GM21381 (cell line): ENCODE measurements at regions not wholly inside any gene's neighbourhood (a gene's known extent, or its start where the extent isn't known, plus 50 kb on each side); places are given as distances from the start of the nearest gene placed in this dataset.

Experiments
- ATAC-seq: cut with Tn5 transposase; IDR thresholded peaks from one replicate; pipeline ENCODE4 v1.9.1; 2021; ENCODE audit warnings: mild to moderate bottlenecking, moderate library complexity; ENCODE audit not compliant: unreplicated experiment

DNA sequence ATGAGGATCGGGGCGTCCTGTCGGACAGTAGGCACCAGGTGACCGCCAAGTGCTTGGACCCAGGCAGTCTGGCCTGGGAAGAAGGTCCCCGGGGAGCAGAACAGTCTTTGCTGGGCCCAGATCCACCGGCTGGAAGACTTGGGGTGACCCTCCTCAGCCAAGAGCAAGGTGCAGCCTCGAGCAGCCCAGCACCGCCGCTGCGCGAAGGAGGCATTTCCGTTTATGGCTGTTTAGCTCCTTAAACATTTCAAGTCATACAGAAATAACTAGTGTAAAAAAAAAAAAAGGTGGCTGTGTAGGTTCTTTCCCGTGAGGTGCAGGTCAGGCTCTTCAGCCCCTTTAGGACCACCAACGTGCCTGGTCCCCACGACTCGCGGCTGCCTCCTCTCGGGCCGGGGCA is 370.2 kb downstream of the CMPK2 start:
- no peak for ATAC-seq

GRCh38 chr2:6496376-6496775 is 369.3 kb downstream of the CMPK2 start:
- ATAC-seq = no peak

DNA sequence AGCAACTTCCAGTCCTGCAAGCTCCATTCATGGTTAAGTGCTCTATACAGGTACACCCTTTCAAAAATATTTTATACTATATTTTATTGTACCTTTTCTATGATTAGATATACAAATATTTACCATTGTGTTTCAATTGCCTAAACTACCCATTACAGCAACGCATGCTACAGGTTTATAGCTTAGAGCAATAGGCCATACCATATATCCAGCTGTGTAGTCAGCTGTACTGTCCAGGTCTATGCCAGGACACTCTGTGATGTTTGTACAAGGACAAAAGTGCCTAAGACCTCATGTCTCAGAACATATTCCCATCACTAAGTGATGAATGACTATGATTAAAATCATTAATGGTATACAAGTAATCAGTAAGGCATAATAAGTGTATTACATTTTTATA is 368.7 kb downstream of the CMPK2 start:
- ATAC-seq = no peak

DNA sequence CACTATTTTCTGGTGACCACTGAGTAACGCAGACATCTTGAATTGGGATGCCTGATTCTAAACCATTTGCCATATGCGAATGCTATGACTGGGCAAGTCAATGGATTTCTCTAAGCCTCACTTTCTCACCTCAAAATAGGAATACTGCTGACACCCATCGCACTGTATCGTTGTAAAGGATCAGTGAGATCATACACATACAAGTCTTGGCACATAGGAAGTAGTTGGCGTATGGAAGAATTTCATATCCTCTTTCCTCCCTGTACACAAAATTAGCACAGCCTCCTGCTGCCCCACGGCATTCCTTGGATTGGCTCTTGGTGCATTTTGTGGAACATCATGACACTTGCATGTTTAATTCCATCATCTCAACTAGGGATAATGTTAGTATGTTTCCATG is 366.9 kb downstream of the CMPK2 start:
- ATAC-seq = no peak

DNA sequence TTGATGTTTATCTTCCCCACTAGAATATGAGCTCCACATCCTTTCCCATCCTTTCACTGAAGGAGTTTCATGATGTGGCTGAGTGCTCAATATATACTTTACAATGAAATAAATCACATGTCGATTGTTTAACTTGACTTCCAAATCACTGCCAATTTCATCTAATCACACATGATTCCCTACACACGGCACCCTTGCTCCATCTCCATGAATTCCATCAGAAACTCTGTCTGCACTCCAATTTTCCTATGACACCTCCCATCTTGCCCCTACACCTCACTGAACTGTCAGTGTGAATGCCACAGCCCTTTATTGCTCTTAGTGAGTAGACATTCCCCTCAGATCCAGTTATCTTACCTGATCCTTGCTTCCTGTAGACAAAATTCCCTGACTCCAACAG is 366.0 kb downstream of the CMPK2 start:
- ATAC-seq = no peak

GRCh38 chr2:6506361-6506794 is 359.3 kb downstream of the CMPK2 start:
- no peak for ATAC-seq

DNA sequence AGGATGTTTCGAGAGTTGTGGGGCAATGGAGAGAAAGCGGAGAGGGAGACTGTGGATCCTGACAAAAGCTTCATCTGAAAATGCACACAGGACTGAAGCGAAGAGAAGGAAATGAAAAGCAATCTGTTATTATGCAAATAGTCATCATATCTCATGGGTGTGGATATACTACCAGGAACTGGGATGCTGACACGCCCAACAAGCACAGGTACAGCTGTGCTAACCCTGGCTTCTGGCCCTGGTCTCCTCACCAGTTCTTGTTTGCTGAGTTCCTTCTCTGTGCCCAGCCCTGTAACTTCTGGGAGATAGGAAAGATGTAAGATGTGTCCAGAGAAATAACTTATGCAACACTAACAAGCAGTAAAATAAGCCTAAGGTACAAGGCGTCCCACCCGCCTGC is 358.8 kb downstream of the CMPK2 start:
- ATAC-seq = no peak

DNA sequence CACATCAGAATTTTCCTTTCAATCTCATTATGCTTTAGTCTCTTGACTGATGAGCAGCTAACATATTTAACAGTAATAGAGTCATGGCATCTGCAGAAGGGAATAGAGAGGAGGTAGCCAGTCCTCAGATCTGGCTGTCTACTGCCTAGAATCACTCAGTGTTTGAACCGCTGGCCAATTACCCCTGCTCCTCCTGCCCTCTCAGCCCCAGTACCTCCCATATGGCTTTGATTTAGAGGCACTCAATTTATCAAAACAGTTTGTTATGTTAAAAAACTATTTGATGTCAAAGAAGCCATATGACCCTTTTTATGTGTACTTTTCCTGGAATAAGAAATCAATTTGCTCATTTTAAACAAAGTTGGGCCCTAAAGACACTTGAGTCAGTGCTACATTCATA is 355.2 kb downstream of the CMPK2 start:
- ATAC-seq = no peak

GRCh38 chr2:6512589-6512988 is 353.1 kb downstream of the CMPK2 start:
- ATAC-seq = no peak

DNA sequence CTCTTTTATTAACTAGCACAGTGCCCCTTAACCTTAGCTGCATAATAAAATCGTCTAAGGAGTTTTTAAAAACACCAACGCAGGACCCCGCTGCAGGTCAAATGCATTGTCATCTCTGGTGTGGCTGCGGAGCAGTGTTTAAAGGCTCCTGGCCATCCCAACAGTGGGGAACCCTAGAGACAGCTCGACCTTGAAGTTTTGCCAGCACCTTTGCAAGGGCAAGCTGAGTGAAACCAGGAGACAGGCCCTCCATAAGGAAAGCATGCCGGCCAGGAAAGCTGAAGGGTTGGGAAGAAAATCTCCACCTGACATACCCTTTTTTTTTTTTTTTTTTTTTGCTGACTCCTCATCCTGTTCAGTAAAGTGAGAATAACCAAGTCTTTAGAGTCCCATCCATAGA is 349.0 kb downstream of the CMPK2 start:
- ATAC-seq = no peak

- ATAC-seq = no peak
Observed at GRCh38 chr2:6518361-6518760, 347.3 kb downstream of the CMPK2 start.

GRCh38 chr2:6523476-6523875 is 342.2 kb downstream of the CMPK2 start:
- ATAC-seq = no peak

DNA sequence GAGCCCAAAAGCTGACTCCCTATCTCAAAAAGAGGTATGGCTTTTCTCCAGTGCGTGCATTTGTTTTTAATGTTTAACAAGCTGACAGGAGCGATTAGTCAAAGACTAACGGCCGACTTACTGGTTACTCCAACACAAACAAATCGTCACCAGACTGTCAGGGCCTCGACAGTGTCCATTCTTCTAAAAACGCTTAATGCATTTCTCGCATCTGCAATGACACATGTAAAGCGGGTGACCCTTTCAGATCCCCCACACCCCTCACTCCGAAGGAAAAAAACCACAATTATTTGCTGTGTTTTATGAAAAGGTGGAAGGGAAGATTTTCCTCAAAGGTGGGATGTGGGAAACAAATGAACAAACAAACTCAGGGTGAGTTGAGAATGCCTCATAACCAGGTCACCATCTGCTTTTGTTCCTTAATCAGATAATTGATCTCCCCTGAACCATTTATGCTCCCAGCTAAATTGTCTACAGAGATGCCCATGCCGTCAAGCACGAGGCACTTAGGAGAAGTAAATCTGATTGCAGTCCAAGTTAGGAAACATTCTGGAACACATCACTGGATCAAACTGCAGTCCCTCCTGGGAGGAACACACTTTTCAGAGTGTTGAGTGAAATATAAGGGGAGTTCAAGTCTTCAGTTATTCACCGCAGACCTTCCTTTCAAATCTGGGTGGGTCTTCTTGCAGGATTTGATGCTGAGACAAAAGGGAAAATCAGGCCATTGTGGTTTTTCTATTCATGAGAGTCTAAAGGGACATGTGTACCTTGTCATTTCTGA is 340.8 kb downstream of the CMPK2 start:
- no peak for ATAC-seq

- ATAC-seq = no peak
Observed at GRCh38 chr2:6525475-6525964, 340.2 kb downstream of the CMPK2 start.

GRCh38 chr2:6526093-6526824 is 339.4 kb downstream of the CMPK2 start:
- no peak for ATAC-seq

GRCh38 chr2:6531304-6531703 is 334.4 kb downstream of the CMPK2 start:
- ATAC-seq = no peak

- no peak for ATAC-seq
Observed at GRCh38 chr2:6535572-6535971, 330.1 kb downstream of the CMPK2 start.

DNA sequence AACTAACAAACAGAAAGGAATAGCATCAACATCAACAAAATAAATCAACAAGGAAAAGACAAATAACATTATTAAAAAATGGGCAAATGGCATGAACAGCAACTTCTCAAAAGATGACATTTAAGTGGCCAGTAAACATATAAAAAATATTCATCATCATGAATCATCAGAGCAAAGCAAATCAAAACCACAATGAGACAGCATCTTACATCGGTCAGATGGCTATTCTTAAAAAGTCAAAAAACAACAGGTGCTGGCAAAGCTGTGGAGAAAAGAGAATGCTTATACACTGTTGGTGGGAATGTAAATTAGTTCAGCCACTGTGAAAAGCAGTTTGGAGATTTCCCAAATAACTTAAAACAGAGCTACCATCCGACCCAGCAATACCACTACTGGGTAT is 327.1 kb downstream of the CMPK2 start:
- no peak for ATAC-seq

DNA sequence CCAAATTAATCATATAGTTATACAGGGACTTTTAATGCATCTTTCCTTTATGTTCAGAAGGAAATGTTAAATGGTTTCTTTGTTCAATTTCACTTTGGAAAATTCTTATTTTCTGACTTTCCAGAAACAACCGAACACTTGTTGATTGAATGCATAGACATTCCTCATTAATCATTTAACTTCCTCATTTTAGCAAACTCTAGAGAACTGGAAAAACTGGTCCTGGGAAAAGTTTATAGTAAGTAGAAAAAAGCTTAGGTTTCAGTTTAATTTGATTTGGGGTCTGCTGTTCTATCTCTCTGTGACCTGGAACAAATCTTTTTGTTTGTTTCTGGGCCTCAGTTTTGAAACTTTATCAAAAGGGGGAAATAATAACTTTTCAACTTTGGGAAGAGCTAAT is 320.4 kb downstream of the CMPK2 start:
- ATAC-seq = no peak

GRCh38 chr2:6545795-6546194 is 319.9 kb downstream of the CMPK2 start:
- ATAC-seq = no peak

DNA sequence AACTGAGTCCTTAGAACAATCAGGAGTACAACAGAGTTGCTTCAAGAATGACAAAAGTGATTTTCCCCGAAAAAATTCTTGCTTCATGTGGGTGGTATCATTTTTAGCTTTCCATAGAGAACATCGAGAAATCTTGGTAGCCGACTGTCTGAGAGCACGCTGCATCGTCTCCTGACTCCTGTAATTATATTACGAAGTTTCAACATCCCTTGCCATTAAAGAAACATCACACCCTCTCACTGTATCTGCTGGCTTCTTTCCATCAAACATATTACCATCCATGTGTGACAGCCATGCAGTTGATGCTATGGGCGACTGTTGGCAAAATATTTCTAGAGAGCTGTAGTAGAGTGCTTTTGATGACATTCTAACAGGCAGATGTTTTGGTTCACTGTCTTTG is 311.2 kb downstream of the CMPK2 start:
- no peak for ATAC-seq

DNA sequence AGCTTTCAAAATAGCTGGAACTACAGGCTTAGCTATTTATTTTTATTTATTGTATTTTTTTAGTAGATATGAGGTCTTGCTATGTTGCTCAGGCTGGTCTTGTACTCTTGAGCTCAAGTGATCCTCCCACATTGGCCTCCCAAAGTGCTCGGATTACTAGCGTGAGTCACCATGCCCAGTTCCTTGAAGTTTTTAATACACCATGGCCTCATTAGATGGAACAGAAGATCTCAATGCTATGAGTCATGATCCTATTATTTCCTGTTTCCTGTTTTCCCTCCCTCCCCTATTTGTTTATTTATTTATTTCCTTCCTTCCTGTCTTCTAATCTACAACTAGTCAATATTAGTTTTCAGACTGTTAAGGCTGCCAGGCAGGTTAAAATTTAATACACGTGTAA is 309.0 kb downstream of the CMPK2 start:
- no peak for ATAC-seq
